H9 (cell line): ENCODE measurements at regions not wholly inside any gene's neighbourhood (a gene's known extent, or its start where the extent isn't known, plus 50 kb on each side); places are given as distances from the start of the nearest gene placed in this dataset.

Experiments used
- DNase-seq: peaks from one replicate; pipeline ENCODE4 v3.0.0-alpha.2; 2017
- H2AFZ ChIP-seq: one replicate; pipeline ENCODE4 v1.6.1; 2013; ENCODE audit warnings: mild to moderate bottlenecking, low read length, control low read depth, moderate library complexity
- H2AK5ac ChIP-seq: 2 replicates; pipeline ENCODE4 v1.6.1; 2013; ENCODE audit warnings: low read length, control low read depth, mixed read lengths; ENCODE audit not compliant: insufficient read length
- H2BK120ac ChIP-seq: one replicate; pipeline ENCODE4 v1.6.1; 2013; ENCODE audit warnings: low read depth, mild to moderate bottlenecking, low read length, control low read depth, inconsistent platforms; ENCODE audit not compliant: poor library complexity, severe bottlenecking
- H2BK12ac ChIP-seq: 2 replicates; pipeline ENCODE4 v1.6.1; 2013; ENCODE audit warnings: low read length, control low read depth, mixed read lengths, low read depth; ENCODE audit not compliant: insufficient read length
- H2BK15ac ChIP-seq: 2 replicates; pipeline ENCODE4 v1.6.1; 2013; ENCODE audit warnings: low read depth, low read length, control low read depth
- H2BK20ac ChIP-seq: one replicate; pipeline ENCODE4 v1.6.1; 2013; ENCODE audit warnings: low read depth, mild to moderate bottlenecking, low read length, control low read depth, inconsistent platforms; ENCODE audit not compliant: poor library complexity, severe bottlenecking
- H2BK5ac ChIP-seq: 2 replicates; pipeline ENCODE4 v1.6.1; 2013; ENCODE audit warnings: low read length, control low read depth, mixed read lengths; ENCODE audit not compliant: insufficient read length
- H3K14ac ChIP-seq: 2 replicates; pipeline ENCODE4 v1.6.1; 2013; ENCODE audit warnings: low read length, control low read depth; ENCODE audit not compliant: insufficient read depth
- H3K18ac ChIP-seq: 2 replicates; pipeline ENCODE4 v1.6.1; 2013; ENCODE audit warnings: low read depth, mild to moderate bottlenecking, mixed read lengths, low read length, control low read depth; ENCODE audit not compliant: insufficient read length
- H3K23ac ChIP-seq: 2 replicates; pipeline ENCODE4 v1.6.1; 2013; ENCODE audit warnings: low read length, control low read depth, mixed read lengths, low read depth; ENCODE audit not compliant: insufficient read length
- H3K23me2 ChIP-seq: 2 replicates; pipeline ENCODE4 v1.6.1; 2013; ENCODE audit warnings: low read depth, mild to moderate bottlenecking, mixed read lengths, low read length, control low read depth; ENCODE audit not compliant: insufficient read length, poor library complexity, severe bottlenecking
- H3K27ac ChIP-seq: 2 replicates; pipeline ENCODE4 v1.5.1; 2013; ENCODE audit warnings: low read length, control low read depth, mixed read lengths, low read depth; ENCODE audit not compliant: insufficient read length
- H3K27me3 ChIP-seq: 2 replicates; pipeline ENCODE4 v1.6.1; 2013; ENCODE audit warnings: low read length, control low read depth, inconsistent platforms; ENCODE audit not compliant: insufficient read depth
- H3K4ac ChIP-seq: 2 replicates; pipeline ENCODE4 v1.6.1; 2013; ENCODE audit warnings: low read depth, mild to moderate bottlenecking, control low read depth, inconsistent platforms, low read length, moderate library complexity
- H3K4me1 ChIP-seq: 2 replicates; pipeline ENCODE4 v1.6.1; 2013; ENCODE audit warnings: low read length, control low read depth, inconsistent platforms; ENCODE audit not compliant: insufficient read depth
- H3K4me2 ChIP-seq: 2 replicates; pipeline ENCODE4 v1.6.1; 2013; ENCODE audit warnings: low read length, control low read depth, mixed read lengths; ENCODE audit not compliant: insufficient read length, insufficient read depth
- H3K56ac ChIP-seq: 2 replicates; pipeline ENCODE4 v1.6.1; 2013; ENCODE audit warnings: low read depth, mild to moderate bottlenecking, mixed read lengths, low read length, control low read depth; ENCODE audit not compliant: insufficient read length
- H3K79me1 ChIP-seq: 2 replicates; pipeline ENCODE4 v1.6.1; 2013; ENCODE audit warnings: low read depth, mild to moderate bottlenecking, moderate library complexity, low read length, control low read depth, inconsistent platforms; ENCODE audit not compliant: insufficient read depth, poor library complexity, severe bottlenecking
- H3K79me2 ChIP-seq: 2 replicates; pipeline ENCODE4 v1.6.1; 2013; ENCODE audit warnings: low read length, control low read depth, inconsistent platforms; ENCODE audit not compliant: insufficient read depth
- H3K9ac ChIP-seq: 2 replicates; pipeline ENCODE4 v1.6.1; 2013; ENCODE audit warnings: low read length, control low read depth, mixed read lengths; ENCODE audit not compliant: insufficient read length; ENCODE audit errors: extremely low read depth
- H3K9me3 ChIP-seq: one replicate; pipeline ENCODE4 v1.6.1; 2013; ENCODE audit warnings: low read depth, low read length, inconsistent platforms; ENCODE audit not compliant: control insufficient read depth
- H3T11ph ChIP-seq: one replicate; pipeline ENCODE4 v1.6.1; 2013; ENCODE audit warnings: mild to moderate bottlenecking, low read length, control low read depth, inconsistent platforms
- H4K20me1 ChIP-seq: one replicate; pipeline ENCODE4 v1.6.1; 2013; ENCODE audit not compliant: control insufficient read depth, insufficient read length, insufficient read depth
- H4K5ac ChIP-seq: 2 replicates; pipeline ENCODE4 v1.6.1; 2013; ENCODE audit warnings: low read depth, mild to moderate bottlenecking, mixed read lengths, low read length, control low read depth; ENCODE audit not compliant: insufficient read length
- H4K8ac ChIP-seq: replicated peaks from 2 replicates; pipeline ENCODE4 v1.6.1; 2013; ENCODE audit warnings: low read length, control low read depth, mixed read lengths, low read depth; ENCODE audit not compliant: insufficient read length
- H4K91ac ChIP-seq: 2 replicates; pipeline ENCODE4 v1.6.1; 2013; ENCODE audit warnings: low read depth, mild to moderate bottlenecking, moderate library complexity, mixed read lengths, low read length, control low read depth; ENCODE audit not compliant: insufficient read length
- H3K27ac Mint-ChIP-seq, 3 experiments: 2 replicates in 2 of 3; 3 replicates in 1 of 3; pipeline ENCODE4 v1.8.0; 2020 to 2021; ENCODE audit warnings: mixed read lengths in 3 of 3, mild to moderate bottlenecking in 1 of 3, moderate library complexity in 1 of 3
- H3K27me3 Mint-ChIP-seq: 2 replicates; pipeline ENCODE4 v1.8.0; 2021; ENCODE audit warnings: low read depth, mild to moderate bottlenecking, moderate library complexity, mixed read lengths
- H3K36me3 Mint-ChIP-seq, 3 experiments: 2 replicates in 2 of 3; 3 replicates in 1 of 3; pipeline ENCODE4 v1.8.0; 2020 to 2021; ENCODE audit warnings: low read depth in 3 of 3, mixed read lengths in 3 of 3; ENCODE audit not compliant: insufficient read depth in 1 of 3
- H3K4me1 Mint-ChIP-seq, 2 experiments: 2 replicates each; pipeline ENCODE4 v1.8.0; 2020; ENCODE audit warnings: mixed read lengths in 2 of 2
- H3K4me3 Mint-ChIP-seq, 2 experiments: 2 replicates in 1 of 2; 3 replicates in 1 of 2; pipeline ENCODE4 v1.8.0; 2020 to 2021; ENCODE audit warnings: mild to moderate bottlenecking in 2 of 2, mixed read lengths in 2 of 2, moderate library complexity in 1 of 2
- H3K9me3 Mint-ChIP-seq, 2 experiments: 2 replicates in 1 of 2; 3 replicates in 1 of 2; pipeline ENCODE4 v1.8.0; 2020; ENCODE audit warnings: mild to moderate bottlenecking in 2 of 2, mixed read lengths in 2 of 2, moderate library complexity in 1 of 2
- WGBS: extraction: QIAGEN DNeasy Blood & Tissue Kit; methylation state at CpG from one replicate; pipeline ENCODE4 v1.1.7; 2013; ENCODE audit warnings: missing lambda C conversion rate, low lambda C conversion rate, mixed read lengths; ENCODE audit not compliant: insufficient read length; ENCODE audit errors: extremely low coverage; 5-methylcytosine and 5-hydroxymethylcytosine counted together
- TF ChIP-seq, protein P1 (sequence below): fragments of 200-600 bp; sonication (generic); conservative IDR thresholded peaks from 3 replicates; pipeline ENCODE4 v1.8.0; 2021; ENCODE audit warnings: antibody characterized with exemption, mild to moderate bottlenecking

DNA sequence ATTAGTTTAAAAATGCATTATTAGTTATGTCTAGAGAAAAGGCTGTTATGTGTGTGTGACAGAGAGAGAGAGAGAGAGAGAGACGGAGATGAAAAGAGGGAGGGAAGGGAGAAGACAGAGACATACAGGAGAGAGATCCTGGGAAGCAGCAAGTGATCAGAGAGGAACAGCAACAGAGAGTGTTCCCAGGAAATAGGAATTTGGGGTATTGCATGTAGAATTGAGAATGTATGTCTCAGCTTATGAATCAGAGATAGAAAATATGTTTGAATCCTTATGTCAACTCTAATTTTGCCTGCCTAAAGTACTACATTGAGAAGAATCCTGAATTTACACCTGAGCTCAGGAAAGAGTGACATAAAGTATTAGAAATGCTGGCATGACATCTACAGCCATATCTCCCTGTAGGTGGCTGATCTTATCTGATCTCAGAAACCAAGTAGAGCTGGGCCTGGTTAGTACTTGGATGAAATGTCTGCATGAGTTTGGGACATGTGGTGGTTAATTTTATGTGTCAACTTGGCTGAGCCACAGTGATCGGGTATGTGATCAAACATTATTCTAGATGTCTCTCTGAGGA lies 130.6 kb downstream of the TENT5A start:
- Histone ChIP-seq H3K27ac (no peak overlapping the region), H2AK5ac (no peak overlapping the region), H3K56ac (no peak overlapping the region), H3K4me1 (no peaks in the 10 kb centered on the region), H4K20me1 (no peaks in the 10 kb centered on the region), H3K14ac (no peak overlapping the region), H3K4me2 (no peak overlapping the region), H3K27me3 (no peaks in the 10 kb centered on the region), H3K79me1 (no peaks in the 10 kb centered on the region), H4K8ac (no peak overlapping the region), H3K79me2 (no peaks in the 10 kb centered on the region), H3K9me3 (no peaks in the 10 kb centered on the region), H2BK15ac (no peak overlapping the region), H4K5ac (no peak overlapping the region), H2BK5ac (no peak overlapping the region), H2BK20ac (no peak overlapping the region), H3K23me2 (no peaks in the 10 kb centered on the region), H2BK12ac (no peak overlapping the region), H3K9ac (no peak overlapping the region), H2AFZ (no peak overlapping the region), H2BK120ac (no peak overlapping the region), H4K91ac (no peak overlapping the region), H3K23ac (no peak overlapping the region), H3K18ac (no peak overlapping the region), H3T11ph (no peak overlapping the region), H3K4ac (no peak overlapping the region)
- TF ChIP-seq, protein P1, sequence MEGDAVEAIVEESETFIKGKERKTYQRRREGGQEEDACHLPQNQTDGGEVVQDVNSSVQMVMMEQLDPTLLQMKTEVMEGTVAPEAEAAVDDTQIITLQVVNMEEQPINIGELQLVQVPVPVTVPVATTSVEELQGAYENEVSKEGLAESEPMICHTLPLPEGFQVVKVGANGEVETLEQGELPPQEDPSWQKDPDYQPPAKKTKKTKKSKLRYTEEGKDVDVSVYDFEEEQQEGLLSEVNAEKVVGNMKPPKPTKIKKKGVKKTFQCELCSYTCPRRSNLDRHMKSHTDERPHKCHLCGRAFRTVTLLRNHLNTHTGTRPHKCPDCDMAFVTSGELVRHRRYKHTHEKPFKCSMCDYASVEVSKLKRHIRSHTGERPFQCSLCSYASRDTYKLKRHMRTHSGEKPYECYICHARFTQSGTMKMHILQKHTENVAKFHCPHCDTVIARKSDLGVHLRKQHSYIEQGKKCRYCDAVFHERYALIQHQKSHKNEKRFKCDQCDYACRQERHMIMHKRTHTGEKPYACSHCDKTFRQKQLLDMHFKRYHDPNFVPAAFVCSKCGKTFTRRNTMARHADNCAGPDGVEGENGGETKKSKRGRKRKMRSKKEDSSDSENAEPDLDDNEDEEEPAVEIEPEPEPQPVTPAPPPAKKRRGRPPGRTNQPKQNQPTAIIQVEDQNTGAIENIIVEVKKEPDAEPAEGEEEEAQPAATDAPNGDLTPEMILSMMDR = no peak
- no peak for DNase-seq
- no CpG with 5 or more reads among the region's 2 CpGs for WGBS
- Mint-ChIP-seq H3K4me1 (no peaks in the 10 kb centered on the region), H3K27ac (no peak overlapping the region), H3K4me3 (no peak overlapping the region), H3K9me3 (no peaks in the 10 kb centered on the region), H3K27me3 (no peaks in the 10 kb centered on the region), H3K36me3 (no peaks in the 10 kb centered on the region; a peak in 1 of 7 replicates)
